ENCODE measurements at regions not wholly inside any gene's neighbourhood (a gene's known extent, or its start where the extent isn't known, plus 50 kb on each side); places are given as distances from the start of the nearest gene placed in this dataset.

DNA sequence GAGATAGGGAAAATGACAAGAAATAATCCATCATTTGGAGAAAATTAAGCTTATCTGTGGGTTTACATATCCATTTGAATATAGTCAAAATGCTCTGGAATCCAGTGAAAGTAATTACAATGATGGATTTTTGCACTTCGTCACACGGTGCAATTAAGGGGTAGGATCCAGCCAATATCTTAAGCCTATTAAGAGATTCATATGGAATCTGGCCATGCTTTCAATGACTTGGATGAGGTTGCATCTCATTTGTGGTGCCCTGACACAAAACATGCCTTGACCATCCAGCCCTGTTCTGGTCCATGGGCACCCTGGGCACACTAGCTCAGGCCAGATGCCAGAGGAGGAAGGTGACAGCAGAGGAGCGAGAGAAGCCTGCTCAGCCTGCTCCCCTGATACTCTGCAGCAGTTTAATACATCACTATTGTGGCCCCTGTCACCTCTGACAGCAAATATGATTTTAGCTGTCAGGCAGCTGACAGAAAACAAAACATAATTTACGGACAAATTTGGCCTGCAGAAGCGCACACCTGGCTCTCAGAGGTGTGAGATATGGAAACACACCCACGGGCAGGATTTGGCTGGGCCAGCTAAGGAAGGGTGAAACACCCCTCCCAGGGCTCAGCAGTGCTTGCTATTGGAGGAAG, 94.1 kb upstream of the ST8SIA3 start:
- H3K4me3 ChIP-seq (ENCODE audit: control insufficient read depth, low read depth, low read length) = no peak overlapping the region
- no peak for DNase-seq (ENCODE audit: low read depth)
- TF ChIP-seq, protein P1, sequence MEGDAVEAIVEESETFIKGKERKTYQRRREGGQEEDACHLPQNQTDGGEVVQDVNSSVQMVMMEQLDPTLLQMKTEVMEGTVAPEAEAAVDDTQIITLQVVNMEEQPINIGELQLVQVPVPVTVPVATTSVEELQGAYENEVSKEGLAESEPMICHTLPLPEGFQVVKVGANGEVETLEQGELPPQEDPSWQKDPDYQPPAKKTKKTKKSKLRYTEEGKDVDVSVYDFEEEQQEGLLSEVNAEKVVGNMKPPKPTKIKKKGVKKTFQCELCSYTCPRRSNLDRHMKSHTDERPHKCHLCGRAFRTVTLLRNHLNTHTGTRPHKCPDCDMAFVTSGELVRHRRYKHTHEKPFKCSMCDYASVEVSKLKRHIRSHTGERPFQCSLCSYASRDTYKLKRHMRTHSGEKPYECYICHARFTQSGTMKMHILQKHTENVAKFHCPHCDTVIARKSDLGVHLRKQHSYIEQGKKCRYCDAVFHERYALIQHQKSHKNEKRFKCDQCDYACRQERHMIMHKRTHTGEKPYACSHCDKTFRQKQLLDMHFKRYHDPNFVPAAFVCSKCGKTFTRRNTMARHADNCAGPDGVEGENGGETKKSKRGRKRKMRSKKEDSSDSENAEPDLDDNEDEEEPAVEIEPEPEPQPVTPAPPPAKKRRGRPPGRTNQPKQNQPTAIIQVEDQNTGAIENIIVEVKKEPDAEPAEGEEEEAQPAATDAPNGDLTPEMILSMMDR (conservative IDR thresholded peaks at IDR 0.05; ENCODE audit: control insufficient read depth, insufficient read depth, low read depth, low read length) = no peak

DNA sequence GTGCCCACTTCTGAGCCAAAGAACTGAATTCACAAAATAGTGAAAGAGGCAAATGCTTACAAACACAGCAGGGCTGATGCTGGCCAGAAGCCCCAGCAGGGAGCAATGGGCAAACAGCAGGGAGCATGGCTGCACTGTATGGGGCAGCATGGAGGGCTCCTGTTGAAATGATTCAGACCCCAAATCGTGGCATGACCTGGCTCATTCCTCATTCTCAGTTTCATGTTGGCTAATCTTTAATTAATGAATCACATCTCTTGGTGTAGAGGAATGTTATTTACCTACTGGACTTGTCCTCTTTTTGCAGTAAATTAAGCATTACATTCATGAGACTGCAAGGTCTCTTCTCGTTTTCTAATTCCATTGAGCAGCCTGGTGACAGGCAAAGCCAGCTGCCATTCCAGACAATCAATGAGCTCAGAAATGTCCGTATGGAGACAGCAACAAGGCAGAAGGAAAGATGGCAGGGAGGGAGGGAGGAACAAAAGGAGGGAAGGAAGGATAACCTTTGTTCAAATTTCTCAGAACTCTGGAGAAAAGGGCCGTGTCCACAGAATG, 84.9 kb upstream of the ST8SIA3 start:
- TF ChIP-seq, protein P1 (conservative IDR thresholded peaks at IDR 0.05; ENCODE audit: control insufficient read depth, insufficient read depth, low read depth, low read length) = no peak

DNA sequence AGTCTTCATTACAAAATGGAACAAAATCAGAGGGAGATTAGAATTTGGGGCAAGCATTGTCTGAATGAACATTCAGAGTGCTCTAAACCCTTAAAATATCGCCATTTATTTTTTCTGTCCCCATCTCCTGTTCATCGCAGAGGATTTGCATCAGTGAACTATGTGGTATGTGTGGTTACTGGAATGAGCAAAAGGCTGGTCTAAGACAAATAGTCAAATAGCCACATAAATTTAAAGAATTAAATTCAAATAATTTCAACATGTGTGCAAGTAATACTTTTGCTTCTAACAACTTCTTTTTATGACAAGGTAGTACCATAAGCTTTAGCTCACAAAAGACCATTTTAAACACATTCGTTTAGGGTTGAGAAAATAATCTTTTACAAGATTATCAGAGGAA, 82.6 kb upstream of the ST8SIA3 start:
- DNase-seq (ENCODE audit: low read depth) = no peak
- TF ChIP-seq, protein P1 (conservative IDR thresholded peaks at IDR 0.05; ENCODE audit: control insufficient read depth, insufficient read depth, low read depth, low read length) = no peak
- no peak overlapping the region for H3K4me3 ChIP-seq (ENCODE audit: control insufficient read depth, low read depth, low read length)

More for the DNA sequence above, 84.9 kb upstream of the ST8SIA3 start:
- H3K4me3 ChIP-seq (ENCODE audit: control insufficient read depth, low read depth, low read length) = no peak overlapping the region
- DNase-seq (ENCODE audit: low read depth) = no peak

DNA sequence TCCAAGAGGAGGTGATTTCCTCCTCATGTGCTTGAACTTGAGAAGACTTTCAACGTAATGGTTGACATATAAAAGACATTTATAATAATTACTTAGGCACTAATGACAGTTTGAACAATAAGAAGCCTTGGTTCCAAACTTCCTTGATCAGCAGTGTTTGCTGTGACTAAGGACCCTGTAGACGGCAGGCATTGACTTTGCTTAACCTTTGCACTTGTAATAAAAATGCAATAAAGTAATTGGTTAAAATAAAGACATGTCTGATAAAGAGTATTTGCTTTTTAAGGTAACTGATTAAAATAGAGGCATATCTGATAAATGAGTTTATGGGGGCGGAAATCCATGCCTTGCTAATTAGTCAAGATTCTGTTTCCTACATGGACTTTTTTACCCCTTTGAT, 82.2 kb upstream of the ST8SIA3 start:
- no peak for DNase-seq (ENCODE audit: low read depth)
- TF ChIP-seq, protein P1 (conservative IDR thresholded peaks at IDR 0.05; ENCODE audit: control insufficient read depth, insufficient read depth, low read depth, low read length) = no peak
- H3K4me3 ChIP-seq (ENCODE audit: control insufficient read depth, low read depth, low read length) = no peak overlapping the region

DNA sequence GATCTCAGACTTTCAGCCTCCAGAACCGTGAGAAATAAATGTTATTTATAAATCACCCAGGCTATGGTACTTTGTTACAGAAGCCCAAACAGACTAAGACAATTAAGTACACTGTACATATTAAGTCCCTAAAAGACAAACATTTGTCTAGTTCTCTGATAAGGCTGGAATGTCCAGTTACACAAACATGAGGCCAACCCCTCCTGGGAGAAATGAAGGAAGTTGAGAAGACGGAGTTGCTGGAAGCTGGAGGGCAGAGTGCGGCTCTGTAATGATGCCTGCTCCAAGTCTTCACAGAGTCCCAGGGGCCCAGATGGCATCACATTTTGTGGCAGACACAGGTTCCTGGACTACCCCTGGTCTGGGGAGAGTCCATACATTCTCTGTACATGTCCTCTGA, 79.2 kb upstream of the ST8SIA3 start:
- H3K4me3 ChIP-seq (ENCODE audit: control insufficient read depth, low read depth, low read length) = no peak overlapping the region
- TF ChIP-seq, protein P1 (conservative IDR thresholded peaks at IDR 0.05; ENCODE audit: control insufficient read depth, insufficient read depth, low read depth, low read length) = no peak
- DNase-seq (ENCODE audit: low read depth) = no peak

DNA sequence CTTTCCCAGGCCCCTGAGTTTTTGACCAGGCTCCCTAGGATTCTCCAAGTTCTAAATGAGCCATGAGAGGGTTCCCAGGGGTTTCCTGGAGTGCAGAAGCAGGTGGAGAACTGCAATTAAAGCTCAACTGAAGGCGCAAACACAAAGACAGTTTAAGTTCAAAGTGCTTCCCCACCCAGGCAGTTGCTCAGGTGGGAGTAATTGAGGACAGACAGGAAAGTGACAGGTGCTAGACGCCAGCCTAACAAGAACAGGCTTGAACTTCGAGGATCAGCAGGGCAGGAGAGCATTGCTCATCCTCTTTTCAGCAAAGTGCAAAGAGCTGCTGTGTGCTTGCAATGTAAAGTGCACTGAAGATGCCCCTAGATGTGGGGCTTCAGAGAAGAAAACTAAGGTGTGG, 77.2 kb upstream of the ST8SIA3 start:
- no peak for DNase-seq (ENCODE audit: low read depth)
- TF ChIP-seq, protein P1 (conservative IDR thresholded peaks at IDR 0.05; ENCODE audit: control insufficient read depth, insufficient read depth, low read depth, low read length) = no peak
- H3K4me3 ChIP-seq (ENCODE audit: control insufficient read depth, low read depth, low read length) = no peak overlapping the region

All from fibroblast of mammary gland (primary cell).